SK-N-SH treated with all-trans-retinoic acid at 6 μM for 48 hours (cell line): ENCODE measurements at regions not wholly inside any gene's neighbourhood (a gene's known extent, or its start where the extent isn't known, plus 50 kb on each side); places are given as distances from the start of the nearest gene placed in this dataset.
A peak's percentile ranks its signal among the peaks of the same experiment; 100 is the strongest.

ENCODE experiments used
- ATAC-seq: fragments of 200-7000 bp; cut with Tn5 transposase; 3 replicates; pipeline ENCODE4 v1.9.1; 2020; ENCODE audit warnings: mild to moderate bottlenecking, moderate library complexity
- ARNTL ChIP-seq: fragments of 450-650 bp; formaldehyde crosslinking; IDR thresholded peaks from 2 replicates; pipeline ENCODE4 v1.5.0; 2020; ENCODE audit warnings: low read depth, mild to moderate bottlenecking, moderate library complexity, borderline replicate concordance
- BACH2 ChIP-seq: fragments of 250-450 bp; sonication (Bioruptor Pico); IDR thresholded peaks from 2 replicates; pipeline ENCODE4 v1.9.0; 2021; ENCODE audit warnings: mild to moderate bottlenecking, borderline replicate concordance
- CSDC2 ChIP-seq: fragments of 250-450 bp; sonication (Bioruptor Pico); IDR thresholded peaks from 2 replicates; pipeline ENCODE4 v1.5.0; 2020; ENCODE audit warnings: mild to moderate bottlenecking, moderate library complexity
- CSRNP3 ChIP-seq: fragments of 250-450 bp; sonication (Bioruptor Pico); IDR thresholded peaks from 2 replicates; pipeline ENCODE4 v1.5.1; 2021; ENCODE audit warnings: mild to moderate bottlenecking, moderate library complexity
- ESRRG ChIP-seq: fragments of 250-450 bp; sonication (Bioruptor Pico); IDR thresholded peaks from 2 replicates; pipeline ENCODE4 v1.6.1; 2021; ENCODE audit warnings: mild to moderate bottlenecking
- GLIS3 ChIP-seq: fragments of 250-450 bp; sonication (Bioruptor Pico); IDR thresholded peaks from 2 replicates; pipeline ENCODE4 v1.5.0; 2020; ENCODE audit warnings: mild to moderate bottlenecking, moderate library complexity
- ISL1 ChIP-seq: fragments of 250-450 bp; sonication (Bioruptor Pico); IDR thresholded peaks from 2 replicates; pipeline ENCODE4 v2.1.2; 2022; ENCODE audit warnings: mild to moderate bottlenecking, moderate library complexity
- OSR1 ChIP-seq: fragments of 250-450 bp; sonication (Bioruptor Pico); IDR thresholded peaks from 2 replicates; pipeline ENCODE4 v1.8.0; 2022; ENCODE audit warnings: moderate library complexity, mild to moderate bottlenecking, inconsistent platforms
- RARB ChIP-seq: fragments of 250-450 bp; sonication (Bioruptor Pico); IDR thresholded peaks from 2 replicates; pipeline ENCODE4 v1.8.0; 2021; ENCODE audit warnings: mild to moderate bottlenecking, moderate library complexity
- SNAI2 ChIP-seq: fragments of 250-450 bp; sonication (Bioruptor Pico); IDR thresholded peaks from 2 replicates; pipeline ENCODE4 v1.5.0; 2020; ENCODE audit warnings: mild to moderate bottlenecking, moderate library complexity
- TCF4 ChIP-seq: fragments of 250-450 bp; sonication (Bioruptor Pico); IDR thresholded peaks from 2 replicates; pipeline ENCODE4 v1.8.0; 2021; ENCODE audit warnings: mild to moderate bottlenecking, moderate library complexity, borderline replicate concordance
- ZFP3 ChIP-seq: fragments of 250-450 bp; sonication (Bioruptor Pico); IDR thresholded peaks from 2 replicates; pipeline ENCODE4 v1.5.0; 2020; ENCODE audit warnings: mild to moderate bottlenecking, moderate library complexity
- ZFP30 ChIP-seq: fragments of 450-650 bp; formaldehyde crosslinking; IDR thresholded peaks from 2 replicates; pipeline ENCODE4 v1.5.0; 2022; ENCODE audit warnings: mild to moderate bottlenecking, moderate library complexity
- ZNF70 ChIP-seq: fragments of 450-650 bp; formaldehyde crosslinking; IDR thresholded peaks from 2 replicates; pipeline ENCODE4 v1.5.0; 2020; ENCODE audit warnings: mild to moderate bottlenecking, moderate library complexity
- TF ChIP-seq, protein P1 (sequence below): fragments of 250-450 bp; sonication (Bioruptor Pico); IDR thresholded peaks from 2 replicates; pipeline ENCODE4 v1.5.1; 2020; ENCODE audit warnings: low read depth, mild to moderate bottlenecking, moderate library complexity
- TF ChIP-seq, protein P2 (sequence below): fragments of 250-450 bp; sonication (Bioruptor Pico); IDR thresholded peaks from 2 replicates; pipeline ENCODE4 v1.8.0; 2021; ENCODE audit warnings: low read depth, mild to moderate bottlenecking, moderate library complexity, borderline replicate concordance
- TF ChIP-seq, protein P3 (sequence below): fragments of 250-450 bp; sonication (Bioruptor Pico); IDR thresholded peaks from 2 replicates; pipeline ENCODE4 v1.5.0; 2020; ENCODE audit warnings: mild to moderate bottlenecking, moderate library complexity

- TF ChIP-seq, protein P1, sequence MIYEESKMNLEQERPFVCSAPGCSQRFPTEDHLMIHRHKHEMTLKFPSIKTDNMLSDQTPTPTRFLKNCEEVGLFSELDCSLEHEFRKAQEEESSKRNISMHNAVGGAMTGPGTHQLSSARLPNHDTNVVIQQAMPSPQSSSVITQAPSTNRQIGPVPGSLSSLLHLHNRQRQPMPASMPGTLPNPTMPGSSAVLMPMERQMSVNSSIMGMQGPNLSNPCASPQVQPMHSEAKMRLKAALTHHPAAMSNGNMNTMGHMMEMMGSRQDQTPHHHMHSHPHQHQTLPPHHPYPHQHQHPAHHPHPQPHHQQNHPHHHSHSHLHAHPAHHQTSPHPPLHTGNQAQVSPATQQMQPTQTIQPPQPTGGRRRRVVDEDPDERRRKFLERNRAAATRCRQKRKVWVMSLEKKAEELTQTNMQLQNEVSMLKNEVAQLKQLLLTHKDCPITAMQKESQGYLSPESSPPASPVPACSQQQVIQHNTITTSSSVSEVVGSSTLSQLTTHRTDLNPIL (CRISPR knock-in tag) = no peak
- TF ChIP-seq ARNTL (CRISPR knock-in tag) (no peak), ZNF70 (no peak)
These were observed 489.1 kb upstream of the CFAP20DC start (continued) for GRCh38 chr3:59538753-59539432.

GRCh38 chr3:59535791-59536221 lies 486.0 kb upstream of the CFAP20DC start:
- ATAC-seq = peak; percentile 34; the same call in 1 of the 3 replicates
- TF ChIP-seq, protein P1 (CRISPR knock-in tag) = peak; percentile 55
- TF ChIP-seq ISL1 = peak; percentile 94
- no peak for TF ChIP-seq CSRNP3
- TF ChIP-seq TCF4 (CRISPR knock-in tag) = peak; percentile 13; the same call in 1 of the 2 replicates

DNA sequence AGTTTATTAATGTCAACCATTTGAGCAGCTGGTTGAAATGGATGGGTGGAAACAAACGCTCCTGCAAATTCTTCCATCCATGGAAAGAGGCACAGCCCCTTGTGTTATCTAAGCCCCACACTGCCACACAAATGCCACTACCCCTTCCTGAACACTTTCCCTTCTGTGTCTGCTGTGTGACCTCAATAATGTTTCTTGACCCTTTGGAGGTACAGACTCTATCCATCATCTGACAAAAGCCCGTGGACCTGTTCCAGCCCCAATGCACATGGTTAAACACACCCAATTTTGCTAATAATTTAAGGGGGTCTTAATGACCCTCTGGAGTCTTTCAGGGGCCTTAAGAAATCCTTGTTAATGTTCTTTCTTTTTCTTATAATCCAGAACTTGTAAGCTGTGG lies 482.2 kb upstream of the CFAP20DC start:
- no peak for ATAC-seq
- TF ChIP-seq, protein P1 (CRISPR knock-in tag) = no peak
- TF ChIP-seq CSRNP3 (no peak), CSDC2 (no peak), BACH2 (CRISPR knock-in tag) (no peak), OSR1 (CRISPR knock-in tag) (no peak), ARNTL (CRISPR knock-in tag) (no peak), ZFP3 (CRISPR knock-in tag) (no peak), TCF4 (CRISPR knock-in tag) (no peak), GLIS3 (no peak), ZNF70 (no peak), RARB (no peak), ZFP30 (CRISPR knock-in tag) (no peak), ESRRG (no peak), SNAI2 (CRISPR knock-in tag) (no peak)
- TF ChIP-seq, protein P2, sequence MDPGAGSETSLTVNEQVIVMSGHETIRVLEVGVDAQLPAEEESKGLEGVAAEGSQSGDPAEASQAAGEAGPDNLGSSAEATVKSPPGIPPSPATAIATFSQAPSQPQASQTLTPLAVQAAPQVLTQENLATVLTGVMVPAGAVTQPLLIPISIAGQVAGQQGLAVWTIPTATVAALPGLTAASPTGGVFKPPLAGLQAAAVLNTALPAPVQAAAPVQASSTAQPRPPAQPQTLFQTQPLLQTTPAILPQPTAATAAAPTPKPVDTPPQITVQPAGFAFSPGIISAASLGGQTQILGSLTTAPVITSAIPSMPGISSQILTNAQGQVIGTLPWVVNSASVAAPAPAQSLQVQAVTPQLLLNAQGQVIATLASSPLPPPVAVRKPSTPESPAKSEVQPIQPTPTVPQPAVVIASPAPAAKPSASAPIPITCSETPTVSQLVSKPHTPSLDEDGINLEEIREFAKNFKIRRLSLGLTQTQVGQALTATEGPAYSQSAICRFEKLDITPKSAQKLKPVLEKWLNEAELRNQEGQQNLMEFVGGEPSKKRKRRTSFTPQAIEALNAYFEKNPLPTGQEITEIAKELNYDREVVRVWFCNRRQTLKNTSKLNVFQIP = no peak
- TF ChIP-seq, protein P3, sequence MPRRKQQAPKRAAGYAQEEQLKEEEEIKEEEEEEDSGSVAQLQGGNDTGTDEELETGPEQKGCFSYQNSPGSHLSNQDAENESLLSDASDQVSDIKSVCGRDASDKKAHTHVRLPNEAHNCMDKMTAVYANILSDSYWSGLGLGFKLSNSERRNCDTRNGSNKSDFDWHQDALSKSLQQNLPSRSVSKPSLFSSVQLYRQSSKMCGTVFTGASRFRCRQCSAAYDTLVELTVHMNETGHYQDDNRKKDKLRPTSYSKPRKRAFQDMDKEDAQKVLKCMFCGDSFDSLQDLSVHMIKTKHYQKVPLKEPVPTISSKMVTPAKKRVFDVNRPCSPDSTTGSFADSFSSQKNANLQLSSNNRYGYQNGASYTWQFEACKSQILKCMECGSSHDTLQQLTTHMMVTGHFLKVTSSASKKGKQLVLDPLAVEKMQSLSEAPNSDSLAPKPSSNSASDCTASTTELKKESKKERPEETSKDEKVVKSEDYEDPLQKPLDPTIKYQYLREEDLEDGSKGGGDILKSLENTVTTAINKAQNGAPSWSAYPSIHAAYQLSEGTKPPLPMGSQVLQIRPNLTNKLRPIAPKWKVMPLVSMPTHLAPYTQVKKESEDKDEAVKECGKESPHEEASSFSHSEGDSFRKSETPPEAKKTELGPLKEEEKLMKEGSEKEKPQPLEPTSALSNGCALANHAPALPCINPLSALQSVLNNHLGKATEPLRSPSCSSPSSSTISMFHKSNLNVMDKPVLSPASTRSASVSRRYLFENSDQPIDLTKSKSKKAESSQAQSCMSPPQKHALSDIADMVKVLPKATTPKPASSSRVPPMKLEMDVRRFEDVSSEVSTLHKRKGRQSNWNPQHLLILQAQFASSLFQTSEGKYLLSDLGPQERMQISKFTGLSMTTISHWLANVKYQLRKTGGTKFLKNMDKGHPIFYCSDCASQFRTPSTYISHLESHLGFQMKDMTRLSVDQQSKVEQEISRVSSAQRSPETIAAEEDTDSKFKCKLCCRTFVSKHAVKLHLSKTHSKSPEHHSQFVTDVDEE (CRISPR knock-in tag) = no peak
